ENCODE measurements at regions not wholly inside any gene's neighbourhood (a gene's known extent, or its start where the extent isn't known, plus 50 kb on each side); places are given as distances from the start of the nearest gene placed in this dataset.
A peak's percentile ranks its signal among the peaks of the same experiment; 100 is the strongest.

- ATAC-seq, result no peak
- no peak overlapping the region for H3K4me3 Mint-ChIP-seq
- peak overlapping the region; percentile 97 for H2AFZ ChIP-seq
These were observed 57.8 kb upstream of the ARID1B start for GRCh38 chr6:156719395-156719719.

More at GRCh38 chr6:156719395-156719719, 57.8 kb upstream of the ARID1B start:
- H3F3A ChIP-seq (replicated peaks; ENCODE audit: low read depth), result peaks cover 20% of the 10 kb centered on the region
- Mint-ChIP-seq H3K27ac (peak overlapping the region; percentile 74; the same call in 1 of the 2 replicates), H3K4me1 (peaks cover 35% of the 10 kb centered on the region), H3K36me3 (ENCODE audit: low read depth) (0 out of 3 replicates have a peak, but pooled peaks cover 6% of the 10 kb centered on the region), H3K27me3 (ENCODE audit: insufficient read depth, low read depth, poor library complexity) (peaks cover 20% of the 10 kb centered on the region), H3K9me3 (peaks cover 6% of the 10 kb centered on the region; the same call in 1 of the 3 replicates)
- no peaks in the 10 kb centered on the region for H3K79me2 ChIP-seq (replicated peaks; ENCODE audit: insufficient read depth)
- H3K9me2 ChIP-seq (ENCODE audit: insufficient read depth), result 0 out of 2 replicates have a peak, but pooled peaks cover 4% of the 10 kb centered on the region
- peak overlapping the region; percentile 88 for H3K27ac ChIP-seq (ENCODE audit: low read depth)
- no peaks in the 10 kb centered on the region for H3K36me3 ChIP-seq (ENCODE audit: insufficient read depth)
- H3K4me1 ChIP-seq (ENCODE audit: insufficient read depth), result peaks cover 37% of the 10 kb centered on the region
- peak overlapping the region; percentile 45 for H3K4me2 ChIP-seq
- H3K4me3 ChIP-seq, result peak overlapping the region; percentile 43
- DNase-seq (ENCODE audit: low spot score), result no peak
- no peak for TF ChIP-seq ETS1 (IDR thresholded peaks at IDR 0.05)
- TF ChIP-seq ZNF114 (CRISPR knock-in tag; IDR thresholded peaks at IDR 0.05), result no peak
- TF ChIP-seq STAT1 (IDR thresholded peaks at IDR 0.05; ENCODE audit: unreplicated experiment), result no peak
- TF ChIP-seq POLR2AphosphoS5 (IDR thresholded peaks at IDR 0.05; ENCODE audit: low read depth), result no peak
- TF ChIP-seq CTCF (conservative IDR thresholded peaks at IDR 0.05; ENCODE audit: low read depth in 2 of 2), result no peak
- no peak for TF ChIP-seq REST (IDR thresholded peaks at IDR 0.05; ENCODE audit: unreplicated experiment)
- TF ChIP-seq EZH2 (IDR thresholded peaks at IDR 0.05; ENCODE audit: low read depth, unreplicated experiment), result no peak
- TF ChIP-seq EZH2phosphoT487 (IDR thresholded peaks at IDR 0.05; ENCODE audit: unreplicated experiment), result no peak
- TF ChIP-seq NANOG (IDR thresholded peaks at IDR 0.05; ENCODE audit: borderline replicate concordance), result no peak
- TF ChIP-seq ZNF462 (CRISPR knock-in tag; IDR thresholded peaks at IDR 0.05), result no peak
- TF ChIP-seq ZNF331 (CRISPR knock-in tag; IDR thresholded peaks at IDR 0.05; ENCODE audit: low read depth), result no peak
- H3K27me3 ChIP-seq (ENCODE audit: insufficient read depth), result no peaks in the 10 kb centered on the region
- H4K20me1 ChIP-seq (replicated peaks; ENCODE audit: insufficient read depth), result no peaks in the 10 kb centered on the region

Measured in GM23338 (cell line).